Dendritic cell treated with granulocyte-macrophage colony-stimulating factor and Interleukin-4, amounts not matched to agents 40 ng/mL and 50 ng/mL, for 4 days (primary cell): ENCODE measurements at regions not wholly inside any gene's neighbourhood (a gene's known extent, or its start where the extent isn't known, plus 50 kb on each side); places are given as distances from the start of the nearest gene placed in this dataset.
"Not testable (repeated sequence)": the region's sequence is repeated elsewhere in the genome, so short reads cannot be mapped to it uniquely, and the experiment has no call there.

Source experiments
- H3K27ac Mint-ChIP-seq: one replicate; pipeline ENCODE4 v1.8.0; 2022; ENCODE audit warnings: mild to moderate bottlenecking, mixed read lengths
- H3K27me3 Mint-ChIP-seq: one replicate; pipeline ENCODE4 v1.8.0; 2022; ENCODE audit warnings: mild to moderate bottlenecking, mixed read lengths
- H3K36me3 Mint-ChIP-seq: one replicate; pipeline ENCODE4 v1.8.0; 2022; ENCODE audit warnings: low read depth, mixed read lengths
- H3K4me1 Mint-ChIP-seq: one replicate; pipeline ENCODE4 v1.8.0; 2022; ENCODE audit warnings: low read depth, mixed read lengths
- H3K4me3 Mint-ChIP-seq: one replicate; pipeline ENCODE4 v1.8.0; 2022; ENCODE audit warnings: mild to moderate bottlenecking, moderate library complexity, mixed read lengths
- H3K9me3 Mint-ChIP-seq: one replicate; pipeline ENCODE4 v1.8.0; 2022; ENCODE audit warnings: mixed read lengths
- intact Hi-C: fragments of 100-400 bp; cut with micrococcal nuclease; formaldehyde crosslinking; loops from one replicate; pipeline ENCODE4 v1.15.0; 2022

DNA sequence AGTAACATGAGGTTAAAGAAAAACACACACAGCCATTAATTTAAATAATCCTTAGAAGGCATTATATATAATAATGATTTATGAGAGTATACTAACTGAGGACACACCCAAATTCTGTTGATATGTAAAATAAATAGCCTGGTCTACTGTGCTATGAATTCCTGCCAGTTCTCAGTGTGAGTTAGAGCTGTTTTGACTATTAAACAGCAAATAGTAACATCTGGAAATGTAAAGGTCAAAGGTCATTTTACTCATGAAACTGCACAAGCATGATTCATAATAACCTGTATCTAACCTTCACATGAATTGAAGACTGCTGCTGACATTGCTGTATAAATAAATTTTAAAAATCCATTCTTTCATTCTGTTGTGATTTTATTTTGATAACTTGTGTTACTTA, 966.7 kb downstream of the SLC6A15 start:
- Mint-ChIP-seq H3K9me3 (peaks cover 6% of the 10 kb centered on the region), H3K27ac (no peak overlapping the region), H3K4me1 (no peaks in the 10 kb centered on the region), H3K27me3 (no peaks in the 10 kb centered on the region), H3K4me3 (no peak overlapping the region), H3K36me3 (no peaks in the 10 kb centered on the region)
- intact Hi-C loops, result no loop called here

DNA sequence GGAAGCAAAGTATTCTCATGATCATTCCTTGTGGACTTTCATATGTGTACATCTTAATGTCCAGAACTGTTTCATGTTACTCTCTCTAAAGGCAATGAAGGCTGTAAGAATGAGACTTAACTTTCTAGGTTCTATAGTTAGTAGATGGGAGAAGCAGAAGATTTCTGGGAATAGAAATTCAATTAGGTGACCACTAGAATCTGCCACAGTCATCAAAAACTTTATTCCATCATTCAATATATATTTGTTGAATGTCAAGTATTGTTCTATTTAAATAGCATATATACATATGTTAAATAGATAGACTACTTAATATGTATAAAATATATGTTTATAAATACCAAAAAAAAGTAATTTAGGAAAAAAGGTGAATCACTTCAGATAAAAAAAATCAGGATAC, 972.9 kb downstream of the SLC6A15 start:
- no peak overlapping the region for H3K27ac Mint-ChIP-seq
- H3K4me3 Mint-ChIP-seq, result no peak overlapping the region
- intact Hi-C loops, result no loop called here
- H3K9me3 Mint-ChIP-seq, result no peaks in the 10 kb centered on the region
- no peaks in the 10 kb centered on the region for H3K36me3 Mint-ChIP-seq
- H3K4me1 Mint-ChIP-seq, result no peaks in the 10 kb centered on the region
- no peaks in the 10 kb centered on the region for H3K27me3 Mint-ChIP-seq

DNA sequence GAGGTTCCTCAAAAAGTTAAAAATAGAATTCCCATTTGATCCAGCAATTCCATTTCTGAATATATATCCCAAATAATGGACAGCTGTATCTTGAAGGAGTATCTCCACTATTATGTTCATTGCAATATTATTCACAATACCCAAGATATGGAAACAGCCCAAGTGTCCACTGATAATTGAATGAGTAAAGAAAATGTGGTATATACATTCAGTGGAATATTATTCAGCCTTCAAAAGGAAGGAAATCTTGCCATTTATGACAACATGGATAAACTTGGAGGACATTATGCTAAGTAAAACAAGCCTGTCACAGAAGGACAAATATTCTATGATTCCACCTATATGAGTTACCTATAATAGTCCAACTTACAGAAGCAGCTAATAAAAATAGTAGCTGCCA, 979.0 kb downstream of the SLC6A15 start:
- intact Hi-C loops, result no loop called here
- no peaks in the 10 kb centered on the region for H3K4me1 Mint-ChIP-seq
- no peaks in the 10 kb centered on the region for H3K9me3 Mint-ChIP-seq
- H3K27me3 Mint-ChIP-seq, result no peaks in the 10 kb centered on the region
- no peak overlapping the region for H3K4me3 Mint-ChIP-seq
- H3K36me3 Mint-ChIP-seq, result no peaks in the 10 kb centered on the region
- H3K27ac Mint-ChIP-seq, result no peak overlapping the region

DNA sequence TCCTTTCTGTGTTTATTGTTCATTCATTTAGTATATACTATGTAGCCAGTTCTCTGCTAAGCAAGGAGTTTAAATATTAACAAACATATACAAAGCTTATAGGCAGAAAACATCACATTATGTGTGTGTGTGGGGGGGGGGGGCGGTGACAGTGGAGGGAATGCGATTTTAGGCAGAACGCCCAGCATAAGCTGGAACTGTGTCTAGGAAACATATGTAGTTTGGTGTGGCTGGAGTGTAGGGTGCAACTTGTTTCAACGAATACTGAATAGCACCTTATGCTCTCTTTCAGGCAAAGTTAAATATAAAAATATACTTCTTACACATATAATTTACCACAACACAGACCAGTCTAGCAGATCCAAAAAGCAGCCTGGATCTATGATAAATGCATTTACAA, 980.6 kb downstream of the SLC6A15 start:
- Mint-ChIP-seq H3K4me3 (no peak overlapping the region), H3K27ac (no peak overlapping the region), H3K36me3 (no peaks in the 10 kb centered on the region), H3K4me1 (no peaks in the 10 kb centered on the region), H3K9me3 (no peaks in the 10 kb centered on the region), H3K27me3 (no peaks in the 10 kb centered on the region)
- intact Hi-C loops, result no loop called here

DNA sequence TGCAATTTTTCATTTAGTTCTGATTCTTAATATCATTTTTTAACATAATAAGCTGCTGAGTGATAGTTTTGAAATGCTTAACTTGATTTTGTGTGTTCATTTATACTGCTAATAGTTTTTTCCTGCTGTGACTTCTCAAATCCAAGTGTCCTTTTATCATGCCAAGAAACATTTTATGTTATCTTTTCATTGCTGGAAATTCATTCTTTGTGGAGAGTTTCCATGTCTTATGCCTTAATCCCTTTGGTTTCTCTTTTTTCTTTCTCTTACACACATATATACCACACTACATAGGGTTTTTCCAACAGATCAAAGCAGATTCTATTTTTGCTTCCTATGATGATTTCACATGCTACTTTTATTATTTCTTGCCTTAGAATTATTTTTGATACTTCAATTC, 981.1 kb downstream of the SLC6A15 start:
- Mint-ChIP-seq H3K36me3 (no peaks in the 10 kb centered on the region), H3K4me3 (no peak overlapping the region), H3K27me3 (no peaks in the 10 kb centered on the region), H3K27ac (no peak overlapping the region), H3K4me1 (no peaks in the 10 kb centered on the region), H3K9me3 (no peaks in the 10 kb centered on the region)
- intact Hi-C loops, result no loop called here

DNA sequence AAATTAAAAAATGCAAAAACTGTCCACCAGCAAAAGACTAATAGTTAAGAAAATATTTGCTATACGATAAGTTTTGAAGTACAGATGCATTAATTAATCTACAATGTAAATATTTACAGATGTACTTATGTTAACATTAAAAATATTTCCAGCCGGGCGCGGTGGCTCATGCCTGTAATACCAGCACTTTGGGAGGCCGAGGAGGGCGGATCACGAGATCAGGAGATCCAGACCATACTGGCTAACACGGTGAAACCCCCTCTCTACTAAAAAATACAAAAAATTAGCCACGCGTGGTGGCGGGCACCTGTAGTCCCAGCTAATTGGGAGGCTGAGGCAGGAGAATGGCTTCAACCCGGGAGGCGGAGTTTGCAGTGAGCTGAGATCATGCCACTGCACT, 982.8 kb downstream of the SLC6A15 start:
- not testable (repeated sequence) for H3K4me3 Mint-ChIP-seq

DNA sequence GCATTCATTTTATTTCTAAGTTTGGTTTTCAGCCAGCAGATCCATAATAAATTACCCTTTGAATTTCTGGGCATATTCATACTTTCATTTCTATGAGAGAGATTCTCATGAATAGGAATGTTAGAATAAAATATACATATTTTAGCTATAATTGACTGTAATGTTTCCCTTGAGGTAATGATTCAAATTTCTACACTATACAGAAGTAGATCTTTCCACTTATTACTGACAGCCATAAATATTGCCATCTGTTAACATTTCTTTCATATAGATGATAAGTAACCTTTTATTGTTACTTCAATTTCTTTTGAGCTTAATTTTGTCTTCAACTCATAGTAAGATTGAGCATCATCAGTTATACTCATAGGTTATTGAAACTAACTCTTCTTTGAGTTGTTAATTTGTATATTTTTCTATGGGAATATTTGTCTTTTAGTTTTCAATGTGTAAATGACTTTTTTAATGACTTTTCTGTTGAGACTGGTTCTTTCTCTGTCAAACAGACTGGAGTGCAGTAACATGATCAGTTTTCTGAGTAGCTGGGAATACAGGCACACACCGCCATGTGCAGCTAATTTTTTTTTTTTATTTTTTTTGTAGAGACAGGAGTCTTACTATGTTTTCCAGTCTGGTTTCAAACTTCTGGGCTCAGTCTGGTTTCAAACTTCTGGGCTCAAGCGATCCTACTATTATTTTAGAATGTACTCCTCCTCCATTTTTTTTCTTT, 991.6 kb downstream of the SLC6A15 start:
- Mint-ChIP-seq H3K27ac (no peak overlapping the region), H3K4me1 (no peaks in the 10 kb centered on the region), H3K9me3 (no peaks in the 10 kb centered on the region), H3K36me3 (no peaks in the 10 kb centered on the region), H3K4me3 (no peak overlapping the region), H3K27me3 (no peaks in the 10 kb centered on the region)
- intact Hi-C loops, result no loop called here

More for the DNA sequence above, 982.8 kb downstream of the SLC6A15 start:
- H3K4me1 Mint-ChIP-seq, H3K27me3 Mint-ChIP-seq, intact Hi-C loops, H3K36me3 Mint-ChIP-seq, H3K9me3 Mint-ChIP-seq, H3K27ac Mint-ChIP-seq: not testable (repeated sequence)

DNA sequence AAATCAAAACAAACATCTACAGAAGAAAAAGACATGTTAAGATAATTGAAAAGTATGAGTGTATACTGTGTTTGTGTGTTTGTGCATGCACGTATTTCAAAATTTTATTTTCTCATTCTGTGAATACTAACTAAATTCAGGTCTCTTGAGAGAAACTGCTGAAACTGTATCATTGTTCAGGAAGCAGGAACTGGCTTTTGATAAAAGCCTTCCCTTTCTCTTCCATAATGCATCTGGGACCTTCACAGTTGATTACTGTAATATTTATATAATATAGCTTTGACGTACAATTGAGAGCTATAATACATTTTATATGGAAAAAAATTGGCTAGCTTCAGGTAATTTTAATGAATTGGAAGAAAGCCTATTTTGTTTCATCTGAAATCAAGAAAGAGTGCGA, 993.5 kb downstream of the SLC6A15 start:
- H3K27ac Mint-ChIP-seq, result no peak overlapping the region
- H3K4me3 Mint-ChIP-seq, result no peak overlapping the region
- no peaks in the 10 kb centered on the region for H3K4me1 Mint-ChIP-seq
- H3K9me3 Mint-ChIP-seq, result no peaks in the 10 kb centered on the region
- no peaks in the 10 kb centered on the region for H3K36me3 Mint-ChIP-seq
- no peaks in the 10 kb centered on the region for H3K27me3 Mint-ChIP-seq
- intact Hi-C loops, result no loop called here

DNA sequence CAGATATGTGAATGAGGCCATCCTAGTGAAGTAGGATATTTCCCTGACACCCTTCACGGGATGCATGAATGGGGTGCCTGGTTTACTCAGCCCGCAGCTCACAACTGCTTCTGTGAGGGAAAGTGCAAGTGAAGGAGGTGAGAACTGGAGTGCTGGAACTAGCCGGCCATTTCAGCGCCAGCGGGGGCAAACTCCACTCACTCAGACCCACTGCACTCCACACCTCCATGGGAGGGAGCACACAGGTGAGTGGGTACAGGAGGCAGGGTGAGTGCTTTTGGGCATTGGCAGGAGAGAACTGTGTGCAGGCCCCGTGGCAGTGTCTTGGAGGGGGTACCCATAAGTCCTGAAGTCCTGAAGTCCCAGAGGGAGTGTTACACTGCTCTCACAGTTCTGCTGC, 1008.4 kb downstream of the SLC6A15 start:
- no peak overlapping the region for H3K4me3 Mint-ChIP-seq
- no peaks in the 10 kb centered on the region for H3K4me1 Mint-ChIP-seq
- peaks cover 17% of the 10 kb centered on the region for H3K9me3 Mint-ChIP-seq
- H3K27ac Mint-ChIP-seq, result no peak overlapping the region
- H3K27me3 Mint-ChIP-seq, result no peaks in the 10 kb centered on the region
- intact Hi-C loops, result no loop called here
- H3K36me3 Mint-ChIP-seq, result no peaks in the 10 kb centered on the region

DNA sequence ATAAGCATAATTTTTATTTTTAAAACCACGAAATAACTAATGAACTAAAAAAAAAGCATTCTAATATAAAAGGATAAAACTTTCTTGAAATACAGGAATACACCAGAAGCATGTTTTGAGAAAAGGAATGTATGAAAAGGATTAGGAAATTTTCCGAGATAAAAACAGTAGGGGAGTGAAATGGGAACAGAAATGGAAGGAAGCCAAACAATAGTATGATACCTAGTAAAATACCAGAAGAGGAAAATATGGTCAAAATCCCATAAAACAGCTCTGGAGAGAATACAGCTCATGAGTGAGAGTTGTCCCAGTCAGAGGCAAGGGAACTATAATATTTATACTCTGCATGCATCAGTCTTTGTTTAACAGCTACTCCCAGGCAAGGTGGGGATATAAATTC, 1016.2 kb downstream of the SLC6A15 start:
- H3K4me3 Mint-ChIP-seq, result no peak overlapping the region
- H3K27ac Mint-ChIP-seq, result no peak overlapping the region
- H3K36me3 Mint-ChIP-seq, result no peaks in the 10 kb centered on the region
- no peaks in the 10 kb centered on the region for H3K27me3 Mint-ChIP-seq
- intact Hi-C loops, result no loop called here
- peaks cover 19% of the 10 kb centered on the region for H3K9me3 Mint-ChIP-seq
- H3K4me1 Mint-ChIP-seq, result no peaks in the 10 kb centered on the region

DNA sequence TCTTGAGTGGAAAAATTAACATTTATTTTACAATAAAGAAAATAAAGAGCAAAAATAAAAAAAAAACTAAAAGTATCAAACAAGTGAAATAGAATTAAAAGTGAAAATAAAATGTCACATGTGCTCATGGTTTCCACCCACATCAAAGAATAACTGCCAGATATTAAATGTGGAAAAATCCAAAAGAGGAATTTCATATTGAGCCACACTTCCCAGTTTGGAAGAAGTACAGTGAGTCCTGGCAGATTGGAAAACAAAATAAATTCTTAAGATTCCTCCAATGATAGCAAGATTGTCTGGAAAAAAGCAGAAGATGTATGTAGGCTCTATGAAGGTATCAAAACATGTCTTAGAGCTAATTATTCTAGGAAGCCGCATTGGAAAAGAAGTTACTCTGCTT, 1019.5 kb downstream of the SLC6A15 start:
- Mint-ChIP-seq H3K4me1 (no peaks in the 10 kb centered on the region), H3K27ac (no peak overlapping the region), H3K36me3 (no peaks in the 10 kb centered on the region), H3K9me3 (peaks cover 8% of the 10 kb centered on the region), H3K4me3 (no peak overlapping the region), H3K27me3 (no peaks in the 10 kb centered on the region)
- intact Hi-C loops, result no loop called here

DNA sequence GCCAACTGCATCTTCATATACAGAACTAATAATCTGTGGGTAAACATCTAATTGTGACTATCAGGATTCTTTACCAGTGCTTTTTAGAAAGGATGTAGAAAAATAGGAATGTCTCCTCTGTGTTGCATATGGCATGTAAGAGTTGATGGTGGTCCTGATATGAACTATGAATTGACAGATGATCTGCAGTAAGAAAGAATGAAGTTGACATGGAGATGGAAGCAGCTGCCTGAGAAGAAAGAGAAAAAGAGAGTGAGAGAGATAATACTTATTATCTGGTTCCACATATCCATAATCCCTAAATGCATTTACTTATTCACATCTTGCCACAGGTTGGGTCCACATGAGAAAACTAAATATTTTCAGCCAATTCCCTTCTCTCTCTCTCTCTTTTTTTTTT, 1022.9 kb downstream of the SLC6A15 start:
- intact Hi-C loops, result no loop called here
- H3K36me3 Mint-ChIP-seq, result no peaks in the 10 kb centered on the region
- no peaks in the 10 kb centered on the region for H3K27me3 Mint-ChIP-seq
- peaks cover 8% of the 10 kb centered on the region for H3K9me3 Mint-ChIP-seq
- no peak overlapping the region for H3K4me3 Mint-ChIP-seq
- no peaks in the 10 kb centered on the region for H3K4me1 Mint-ChIP-seq
- H3K27ac Mint-ChIP-seq, result no peak overlapping the region

DNA sequence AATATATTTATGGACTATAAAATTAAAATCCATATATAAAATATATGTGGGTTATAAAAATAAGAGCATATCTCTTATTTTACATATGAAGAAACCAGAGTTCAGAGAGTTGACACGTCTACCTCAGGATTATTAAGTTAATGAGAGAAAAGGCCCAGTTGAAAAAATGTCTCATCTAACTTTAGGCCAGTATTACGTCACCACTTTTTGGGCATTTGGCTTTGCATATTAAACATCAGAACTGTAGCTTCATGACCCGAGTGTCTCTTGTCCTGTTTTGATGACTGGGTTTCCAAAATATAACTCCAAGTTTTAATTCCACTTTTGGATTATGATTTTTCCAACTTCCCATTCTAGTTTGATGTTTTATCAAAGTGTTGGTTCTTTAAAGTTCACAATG, 1026.1 kb downstream of the SLC6A15 start:
- Mint-ChIP-seq H3K36me3 (no peaks in the 10 kb centered on the region), H3K4me3 (no peak overlapping the region), H3K4me1 (no peaks in the 10 kb centered on the region), H3K9me3 (peaks cover 8% of the 10 kb centered on the region), H3K27ac (no peak overlapping the region), H3K27me3 (no peaks in the 10 kb centered on the region)
- intact Hi-C loops, result no loop called here

DNA sequence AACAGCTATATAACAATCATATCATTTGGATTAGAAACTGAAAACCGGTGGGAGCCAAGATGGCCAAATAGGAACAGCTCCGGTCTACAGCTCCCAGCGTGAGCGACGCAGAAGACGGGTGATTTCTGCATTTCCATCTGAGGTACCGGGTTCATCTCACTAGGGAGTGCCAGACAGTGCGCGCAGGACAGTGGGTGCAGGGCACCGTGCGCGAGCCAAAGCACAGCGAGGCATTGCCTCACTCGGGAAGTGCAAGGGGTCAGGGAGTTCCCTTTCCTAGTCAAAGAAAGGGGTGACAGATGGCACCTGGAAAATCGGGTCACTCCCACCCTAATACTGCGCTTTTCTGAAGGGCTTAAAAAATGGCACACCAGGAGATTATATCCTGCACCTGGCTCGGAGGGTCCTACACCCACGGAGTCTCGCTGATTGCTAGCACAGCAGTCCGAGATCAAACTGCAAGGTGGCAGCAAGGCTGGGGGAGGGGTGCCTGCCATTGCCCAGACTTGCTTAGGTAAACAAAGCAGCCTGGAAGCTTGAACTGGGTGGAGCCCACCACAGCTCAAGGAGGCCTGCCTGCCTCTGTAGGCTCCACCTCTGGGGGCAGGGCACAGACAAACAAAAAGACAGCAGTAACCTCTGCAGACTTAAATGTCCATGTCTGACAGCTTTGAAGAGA, 1041.5 kb downstream of the SLC6A15 start:
- H3K9me3 Mint-ChIP-seq, H3K27ac Mint-ChIP-seq, H3K4me3 Mint-ChIP-seq, intact Hi-C loops, H3K27me3 Mint-ChIP-seq, H3K36me3 Mint-ChIP-seq, H3K4me1 Mint-ChIP-seq: not testable (repeated sequence)

DNA sequence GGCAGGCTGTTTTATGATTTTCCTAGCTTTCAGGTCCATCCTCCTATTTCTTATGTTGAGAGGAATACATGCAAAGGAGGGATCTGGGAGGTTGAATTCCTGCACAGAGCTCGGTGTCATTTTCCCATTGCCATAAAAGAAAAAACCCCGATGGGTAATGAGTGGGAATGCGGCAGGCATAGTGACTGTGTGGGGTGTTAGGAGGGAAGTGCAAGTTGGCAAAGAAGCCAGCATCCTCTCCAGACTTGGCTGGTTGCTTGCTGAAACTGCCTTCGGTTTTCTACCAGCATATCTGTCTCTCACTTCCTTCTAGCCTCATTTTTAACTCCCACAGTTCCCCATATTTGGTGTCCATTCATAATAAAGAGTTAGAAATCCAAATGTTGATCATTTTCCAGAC, 1046.1 kb downstream of the SLC6A15 start:
- Mint-ChIP-seq H3K27ac (no peak overlapping the region), H3K27me3 (no peaks in the 10 kb centered on the region), H3K9me3 (no peaks in the 10 kb centered on the region), H3K36me3 (no peaks in the 10 kb centered on the region), H3K4me1 (no peaks in the 10 kb centered on the region), H3K4me3 (no peak overlapping the region)
- intact Hi-C loops, result no loop called here
